ENCODE measurements at regions not wholly inside any gene's neighbourhood (a gene's known extent, or its start where the extent isn't known, plus 50 kb on each side); places are given as distances from the start of the nearest gene placed in this dataset.

DNA sequence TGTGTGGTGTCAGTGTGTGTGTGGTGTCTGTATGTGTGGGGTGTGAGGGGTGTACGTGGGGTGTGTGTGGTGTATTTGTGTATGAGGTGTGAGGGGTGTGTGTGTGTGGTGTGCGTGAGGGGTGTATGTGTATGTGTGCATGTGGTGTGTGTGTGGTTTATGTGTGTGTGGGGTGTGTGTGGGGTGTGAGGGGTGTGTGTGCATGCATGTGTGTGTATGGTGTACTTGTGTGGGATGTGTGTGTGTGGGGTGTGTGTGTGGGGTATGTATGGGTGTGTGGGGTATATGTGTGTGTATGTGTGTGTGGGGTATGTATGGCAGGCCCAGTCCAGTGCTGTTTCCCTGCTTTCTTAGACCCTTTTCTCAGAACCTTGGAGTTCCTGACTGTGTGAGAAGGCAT lies 83.3 kb downstream of the PTTG1 start:
- Mint-ChIP-seq H3K4me1 (peaks cover 23% of the 10 kb centered on the region), H3K27me3 (ENCODE audit: insufficient read depth, low read depth, poor library complexity) (peaks cover 4% of the 10 kb centered on the region), H3K4me3 (no peak overlapping the region), H3K27ac (no peak overlapping the region), H3K9me3 (no peaks in the 10 kb centered on the region; the same call in 2 of the 3 replicates), H3K36me3 (ENCODE audit: low read depth) (no peaks in the 10 kb centered on the region)
- H3K36me3 ChIP-seq (ENCODE audit: insufficient read depth) = no peaks in the 10 kb centered on the region
- no peak for ATAC-seq
- H3K27ac ChIP-seq (ENCODE audit: low read depth) = no peak overlapping the region
- no peaks in the 10 kb centered on the region for H3F3A ChIP-seq (replicated peaks; ENCODE audit: low read depth)
- DNase-seq (ENCODE audit: low spot score) = no peak
- no peak for TF ChIP-seq POLR2AphosphoS5 (IDR thresholded peaks at IDR 0.05; ENCODE audit: low read depth)
- TF ChIP-seq CREB1 (CRISPR knock-in tag; IDR thresholded peaks at IDR 0.05; ENCODE audit: low read depth) = no peak
- no peak for TF ChIP-seq NANOG (IDR thresholded peaks at IDR 0.05; ENCODE audit: borderline replicate concordance)
- no peak for TF ChIP-seq JUNB (IDR thresholded peaks at IDR 0.05; ENCODE audit: unreplicated experiment)
- TF ChIP-seq, protein P1, sequence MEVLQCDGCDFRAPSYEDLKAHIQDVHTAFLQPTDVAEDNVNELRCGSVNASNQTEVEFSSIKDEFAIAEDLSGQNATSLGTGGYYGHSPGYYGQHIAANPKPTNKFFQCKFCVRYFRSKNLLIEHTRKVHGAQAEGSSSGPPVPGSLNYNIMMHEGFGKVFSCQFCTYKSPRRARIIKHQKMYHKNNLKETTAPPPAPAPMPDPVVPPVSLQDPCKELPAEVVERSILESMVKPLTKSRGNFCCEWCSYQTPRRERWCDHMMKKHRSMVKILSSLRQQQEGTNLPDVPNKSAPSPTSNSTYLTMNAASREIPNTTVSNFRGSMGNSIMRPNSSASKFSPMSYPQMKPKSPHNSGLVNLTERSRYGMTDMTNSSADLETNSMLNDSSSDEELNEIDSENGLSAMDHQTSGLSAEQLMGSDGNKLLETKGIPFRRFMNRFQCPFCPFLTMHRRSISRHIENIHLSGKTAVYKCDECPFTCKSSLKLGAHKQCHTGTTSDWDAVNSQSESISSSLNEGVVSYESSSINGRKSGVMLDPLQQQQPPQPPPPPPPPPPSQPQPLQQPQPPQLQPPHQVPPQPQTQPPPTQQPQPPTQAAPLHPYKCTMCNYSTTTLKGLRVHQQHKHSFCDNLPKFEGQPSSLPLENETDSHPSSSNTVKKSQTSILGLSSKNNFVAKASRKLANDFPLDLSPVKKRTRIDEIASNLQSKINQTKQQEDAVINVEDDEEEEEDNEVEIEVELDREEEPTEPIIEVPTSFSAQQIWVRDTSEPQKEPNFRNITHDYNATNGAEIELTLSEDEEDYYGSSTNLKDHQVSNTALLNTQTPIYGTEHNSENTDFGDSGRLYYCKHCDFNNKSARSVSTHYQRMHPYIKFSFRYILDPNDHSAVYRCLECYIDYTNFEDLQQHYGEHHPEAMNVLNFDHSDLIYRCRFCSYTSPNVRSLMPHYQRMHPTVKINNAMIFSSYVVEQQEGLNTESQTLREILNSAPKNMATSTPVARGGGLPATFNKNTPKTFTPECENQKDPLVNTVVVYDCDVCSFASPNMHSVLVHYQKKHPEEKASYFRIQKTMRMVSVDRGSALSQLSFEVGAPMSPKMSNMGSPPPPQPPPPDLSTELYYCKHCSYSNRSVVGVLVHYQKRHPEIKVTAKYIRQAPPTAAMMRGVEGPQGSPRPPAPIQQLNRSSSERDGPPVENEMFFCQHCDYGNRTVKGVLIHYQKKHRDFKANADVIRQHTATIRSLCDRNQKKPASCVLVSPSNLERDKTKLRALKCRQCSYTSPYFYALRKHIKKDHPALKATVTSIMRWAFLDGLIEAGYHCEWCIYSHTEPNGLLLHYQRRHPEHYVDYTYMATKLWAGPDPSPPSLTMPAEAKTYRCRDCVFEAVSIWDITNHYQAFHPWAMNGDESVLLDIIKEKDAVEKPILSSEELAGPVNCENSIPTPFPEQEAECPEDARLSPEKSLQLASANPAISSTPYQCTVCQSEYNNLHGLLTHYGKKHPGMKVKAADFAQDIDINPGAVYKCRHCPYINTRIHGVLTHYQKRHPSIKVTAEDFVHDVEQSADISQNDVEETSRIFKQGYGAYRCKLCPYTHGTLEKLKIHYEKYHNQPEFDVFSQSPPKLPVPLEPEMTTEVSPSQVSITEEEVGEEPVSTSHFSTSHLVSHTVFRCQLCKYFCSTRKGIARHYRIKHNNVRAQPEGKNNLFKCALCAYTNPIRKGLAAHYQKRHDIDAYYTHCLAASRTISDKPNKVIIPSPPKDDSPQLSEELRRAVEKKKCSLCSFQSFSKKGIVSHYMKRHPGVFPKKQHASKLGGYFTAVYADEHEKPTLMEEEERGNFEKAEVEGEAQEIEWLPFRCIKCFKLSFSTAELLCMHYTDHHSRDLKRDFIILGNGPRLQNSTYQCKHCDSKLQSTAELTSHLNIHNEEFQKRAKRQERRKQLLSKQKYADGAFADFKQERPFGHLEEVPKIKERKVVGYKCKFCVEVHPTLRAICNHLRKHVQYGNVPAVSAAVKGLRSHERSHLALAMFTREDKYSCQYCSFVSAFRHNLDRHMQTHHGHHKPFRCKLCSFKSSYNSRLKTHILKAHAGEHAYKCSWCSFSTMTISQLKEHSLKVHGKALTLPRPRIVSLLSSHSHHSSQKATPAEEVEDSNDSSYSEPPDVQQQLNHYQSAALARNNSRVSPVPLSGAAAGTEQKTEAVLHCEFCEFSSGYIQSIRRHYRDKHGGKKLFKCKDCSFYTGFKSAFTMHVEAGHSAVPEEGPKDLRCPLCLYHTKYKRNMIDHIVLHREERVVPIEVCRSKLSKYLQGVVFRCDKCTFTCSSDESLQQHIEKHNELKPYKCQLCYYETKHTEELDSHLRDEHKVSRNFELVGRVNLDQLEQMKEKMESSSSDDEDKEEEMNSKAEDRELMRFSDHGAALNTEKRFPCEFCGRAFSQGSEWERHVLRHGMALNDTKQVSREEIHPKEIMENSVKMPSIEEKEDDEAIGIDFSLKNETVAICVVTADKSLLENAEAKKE (CRISPR knock-in tag; IDR thresholded peaks at IDR 0.05) = no peak
- no peak for TF ChIP-seq EZH2 (IDR thresholded peaks at IDR 0.05; ENCODE audit: low read depth, unreplicated experiment)
- TF ChIP-seq STAT1 (IDR thresholded peaks at IDR 0.05; ENCODE audit: unreplicated experiment) = no peak
- peaks cover 4% of the 10 kb centered on the region; the same call in 1 of the 2 replicates for H3K9me2 ChIP-seq (ENCODE audit: insufficient read depth)
- H4K20me1 ChIP-seq (replicated peaks; ENCODE audit: insufficient read depth) = no peaks in the 10 kb centered on the region
- no peaks in the 10 kb centered on the region for H3K27me3 ChIP-seq (ENCODE audit: insufficient read depth)
- no peak overlapping the region for H3K4me3 ChIP-seq
- no peak overlapping the region for H3K4me2 ChIP-seq
- H3K4me1 ChIP-seq (ENCODE audit: insufficient read depth) = peaks cover 9% of the 10 kb centered on the region
- H2AFZ ChIP-seq = no peak overlapping the region
- no peaks in the 10 kb centered on the region for H3K79me2 ChIP-seq (replicated peaks; ENCODE audit: insufficient read depth)

Data from GM23338 (cell line).